ENCODE measurements at regions not wholly inside any gene's neighbourhood (a gene's known extent, or its start where the extent isn't known, plus 50 kb on each side); places are given as distances from the start of the nearest gene placed in this dataset.

- TF ChIP-seq CTCF (IDR thresholded peaks at IDR 0.05) (no peak), POLR2A (IDR thresholded peaks at IDR 0.05) (no peak)
Measured at GRCh38 chr10:21011433-21012018, 114.4 kb upstream of the NEBL start.
